GM12878 (cell line): ENCODE measurements at regions not wholly inside any gene's neighbourhood (a gene's known extent, or its start where the extent isn't known, plus 50 kb on each side); places are given as distances from the start of the nearest gene placed in this dataset.
"Not testable (repeated sequence)": the region's sequence is repeated elsewhere in the genome, so short reads cannot be mapped to it uniquely, and the experiment has no call there.

Experiments used
- ATAC-seq: fragments of 200-7000 bp; cut with Tn5 transposase; 3 replicates; pipeline ENCODE4 v1.9.1; 2020; ENCODE audit warnings: mild to moderate bottlenecking, moderate library complexity
- BruUV-seq: library from RNA; stranded (reverse); fragments of 400-500 nt; replicated peaks from 2 replicates; lab custom pipeline; 2021; lab: Mats Ljungman, UMichigan
- CTCF ChIA-PET: fragments of 300-600 bp; sonication (Branson Sonifier 250); formaldehyde crosslinking; extraction: SDS; loops from one replicate; lab custom pipeline; 2021; ENCODE audit warnings: inconsistent platforms; lab: Yijun Ruan, JAX
- POLR2A ChIA-PET: fragments of 350-600 bp; formaldehyde crosslinking; extraction: SDS; loops from one replicate; lab custom pipeline; 2021; ENCODE audit warnings: inconsistent platforms; lab: Charles Lee
- RAD21 ChIA-PET: fragments of 300-600 bp; sonication (Branson Sonifier 250); formaldehyde crosslinking; loops from one replicate; lab custom pipeline; 2023; ENCODE audit warnings: antibody characterized with exemption; ENCODE audit not compliant: unreplicated experiment; lab: Charles Lee
- SMC1A ChIA-PET: fragments of 300-600 bp; sonication (Branson Sonifier 250); formaldehyde crosslinking; loops from one replicate; lab custom pipeline; 2023; ENCODE audit not compliant: unreplicated experiment, uncharacterized antibody; lab: Charles Lee
- DNase-seq: peaks from one replicate; pipeline ENCODE4 v3.0.0-alpha.2; 2011; ENCODE audit warnings: low read depth, low spot score
- FAIRE-seq: peaks from 3 replicates; lab custom pipeline; 2011; peaks lifted over from hg19 to GRCh38; lab: Jason Lieb, UNC
- H2AFZ ChIP-seq: 2 replicates; pipeline ENCODE4 v1.6.0; 2011; ENCODE audit warnings: low read depth, low read length, control low read depth; ENCODE audit not compliant: control insufficient read depth
- H3K27ac ChIP-seq: 2 replicates; pipeline ENCODE4 v1.5.1; 2011; ENCODE audit warnings: control low read depth; ENCODE audit not compliant: control insufficient read depth, insufficient read depth
- H3K27me3 ChIP-seq, 2 experiments: replicated peaks in 1 of 2; 2 replicates each; pipeline versions ENCODE4 v1.6.0 to v1.6.1; 2011; ENCODE audit warnings: low read length in 1 of 2; ENCODE audit not compliant: control insufficient read depth in 2 of 2, insufficient read depth in 2 of 2
- H3K36me3 ChIP-seq, 2 experiments: 2 replicates each; pipeline ENCODE4 v1.5.1; 2011; ENCODE audit warnings: low read length in 1 of 2; ENCODE audit not compliant: control insufficient read depth in 2 of 2, insufficient read depth in 2 of 2
- H3K4me1 ChIP-seq: 2 replicates; pipeline ENCODE4 v1.6.1; 2011; ENCODE audit warnings: mild to moderate bottlenecking, low read length, moderate library complexity, mixed read lengths; ENCODE audit not compliant: control insufficient read depth, insufficient read depth
- H3K4me2 ChIP-seq: 2 replicates; pipeline ENCODE4 v1.6.0; 2011; ENCODE audit warnings: control low read depth; ENCODE audit not compliant: control insufficient read depth, insufficient read depth
- H3K4me3 ChIP-seq: fragments of 200-600 bp; sonication (generic); 2 replicates; pipeline ENCODE4 v1.5.1; 2016
- H3K79me2 ChIP-seq: 2 replicates; pipeline ENCODE4 v1.6.0; 2011; ENCODE audit warnings: low read length; ENCODE audit not compliant: control insufficient read depth, insufficient read depth
- H3K9ac ChIP-seq: 2 replicates; pipeline ENCODE4 v1.8.0; 2011; ENCODE audit warnings: low read length, control low read depth, mixed read lengths; ENCODE audit not compliant: control insufficient read depth, insufficient read depth
- H3K9me3 ChIP-seq: replicated peaks from 3 replicates; pipeline ENCODE4 v1.5.1; 2011; ENCODE audit warnings: mild to moderate bottlenecking, low read length; ENCODE audit not compliant: control insufficient read depth, insufficient read depth
- H4K20me1 ChIP-seq: 2 replicates; pipeline ENCODE4 v1.6.0; 2011; ENCODE audit not compliant: control insufficient read depth, insufficient read depth
- WGBS: methylation state at CpG from one replicate; pipeline ENCODE4 v1.1.6; 2016; ENCODE audit warnings: low lambda C conversion rate; ENCODE audit not compliant: insufficient replicate concordance, insufficient coverage; ENCODE audit errors: missing lambda C conversion rate; 5-methylcytosine and 5-hydroxymethylcytosine counted together
- in situ Hi-C: fragments of 300-500 bp; cut with MboI; formaldehyde crosslinking; loops from 9 replicates; pipeline ENCODE4 v1.14.3; 2018; ENCODE audit warnings: mixed read lengths
- intact Hi-C: fragments of 100-400 bp; cut with micrococcal nuclease; formaldehyde crosslinking; loops from one replicate; pipeline ENCODE4 v1.14.2; 2022; ENCODE audit not compliant: unreplicated experiment

- H3K9ac ChIP-seq, H3K4me3 ChIP-seq, H3K27ac ChIP-seq, H2AFZ ChIP-seq, RAD21 ChIA-PET, H3K36me3 ChIP-seq, BruUV-seq, H4K20me1 ChIP-seq, H3K9me3 ChIP-seq, intact Hi-C loops, DNase-seq, H3K27me3 ChIP-seq, H3K4me2 ChIP-seq, H3K79me2 ChIP-seq, CTCF ChIA-PET, H3K4me1 ChIP-seq, FAIRE-seq, ATAC-seq, POLR2A ChIA-PET: not testable (repeated sequence)
- SMC1A ChIA-PET, result interaction anchor here (0.5 kb wide), 1 partner anchor 10 kb away, joined by 3 read pairs; no protein-coding TSS in a partner anchor
- WGBS, result 46% methylated on average over 2 of the region's 4 CpGs
- in situ Hi-C loops, result loop anchor here (25.0 kb wide), 1 partner anchor 1284 kb away; no protein-coding TSS in a partner anchor
These were observed 82.0 kb upstream of the CMKLR1 start for GRCh38 chr12:108421082-108421481.

GRCh38 chr12:108420421-108420820, 81.3 kb upstream of the CMKLR1 start:
- H3K27ac ChIP-seq, CTCF ChIA-PET, POLR2A ChIA-PET, ATAC-seq, H4K20me1 ChIP-seq, H3K27me3 ChIP-seq, intact Hi-C loops, H3K4me2 ChIP-seq, H3K4me3 ChIP-seq, H3K9me3 ChIP-seq, H2AFZ ChIP-seq, RAD21 ChIA-PET, BruUV-seq, DNase-seq, H3K4me1 ChIP-seq, H3K79me2 ChIP-seq, FAIRE-seq, H3K36me3 ChIP-seq, H3K9ac ChIP-seq: not testable (repeated sequence)
- WGBS, result 72% methylated on average over 15 of the region's 20 CpGs
- in situ Hi-C loops, result loop anchor here (25.0 kb wide), 1 partner anchor 1283 kb away; no protein-coding TSS in a partner anchor
- SMC1A ChIA-PET, result interaction anchor here (0.8 kb wide), 1 partner anchor 42 kb away, joined by 3 read pairs; no protein-coding TSS in a partner anchor
